Epithelial cell of esophagus (primary cell): ENCODE measurements at regions not wholly inside any gene's neighbourhood (a gene's known extent, or its start where the extent isn't known, plus 50 kb on each side); places are given as distances from the start of the nearest gene placed in this dataset.
A peak's percentile ranks its signal among the peaks of the same experiment; 100 is the strongest.

Experiments
- DNase-seq: peaks from one replicate; pipeline ENCODE4 v3.0.0; 2010; ENCODE audit warnings: low read depth
- H3K4me3 ChIP-seq: 2 replicates; pipeline ENCODE4 v1.5.1; 2011; ENCODE audit warnings: mild to moderate bottlenecking, low read length, control low read depth
- CTCF ChIP-seq: IDR thresholded peaks from 2 replicates; pipeline ENCODE4 v1.5.1; 2011; ENCODE audit warnings: low read depth, mild to moderate bottlenecking, low read length, control low read depth, inconsistent platforms; ENCODE audit not compliant: insufficient read depth; ENCODE audit errors: missing control alignments

GRCh38 chr11:27933992-27934829 lies 173.7 kb downstream of the KIF18A start:
- peak; percentile 67 for DNase-seq
- H3K4me3 ChIP-seq = no peak overlapping the region
- TF ChIP-seq CTCF = no peak

- TF ChIP-seq CTCF = no peak
- DNase-seq = peak; percentile 6
- no peak overlapping the region for H3K4me3 ChIP-seq
These were observed 176.2 kb downstream of the KIF18A start for GRCh38 chr11:27931770-27932169.

- no peak for TF ChIP-seq CTCF
- no peak for DNase-seq
- H3K4me3 ChIP-seq = no peak overlapping the region
These were observed 177.0 kb downstream of the KIF18A start for GRCh38 chr11:27930946-27931345.

- H3K4me3 ChIP-seq = no peak overlapping the region
- no peak for DNase-seq
- TF ChIP-seq CTCF = no peak
These were observed 179.1 kb downstream of the KIF18A start for GRCh38 chr11:27928809-27929208.

GRCh38 chr11:27926981-27927481 lies 180.9 kb downstream of the KIF18A start:
- DNase-seq = peak; percentile 78
- no peak for TF ChIP-seq CTCF
- no peak overlapping the region for H3K4me3 ChIP-seq

GRCh38 chr11:27926486-27926885 lies 181.5 kb downstream of the KIF18A start:
- H3K4me3 ChIP-seq = no peak overlapping the region
- DNase-seq = no peak
- no peak for TF ChIP-seq CTCF

- DNase-seq = peak; percentile 68
- no peak for TF ChIP-seq CTCF
- no peak overlapping the region for H3K4me3 ChIP-seq
These were observed 186.5 kb downstream of the KIF18A start for GRCh38 chr11:27921472-27921871.
